ENCODE measurements at regions not wholly inside any gene's neighbourhood (a gene's known extent, or its start where the extent isn't known, plus 50 kb on each side); places are given as distances from the start of the nearest gene placed in this dataset.

GRCh38 chr3:177992993-177993970 lies 543.0 kb upstream of the KCNMB2 start:
- Mint-ChIP-seq H3K27ac (no peak overlapping the region), H3K4me3 (no peak overlapping the region), H3K36me3 (ENCODE audit: low read depth) (no peaks in the 10 kb centered on the region), H3K4me1 (peaks cover 6% of the 10 kb centered on the region), H3K27me3 (ENCODE audit: low read depth, poor library complexity) (peaks cover 4% of the 10 kb centered on the region), H3K9me3 (peaks cover 1% of the 10 kb centered on the region)
- no peak for DNase-seq
- no peak for TF ChIP-seq CTCF (IDR thresholded peaks at IDR 0.05)

DNA sequence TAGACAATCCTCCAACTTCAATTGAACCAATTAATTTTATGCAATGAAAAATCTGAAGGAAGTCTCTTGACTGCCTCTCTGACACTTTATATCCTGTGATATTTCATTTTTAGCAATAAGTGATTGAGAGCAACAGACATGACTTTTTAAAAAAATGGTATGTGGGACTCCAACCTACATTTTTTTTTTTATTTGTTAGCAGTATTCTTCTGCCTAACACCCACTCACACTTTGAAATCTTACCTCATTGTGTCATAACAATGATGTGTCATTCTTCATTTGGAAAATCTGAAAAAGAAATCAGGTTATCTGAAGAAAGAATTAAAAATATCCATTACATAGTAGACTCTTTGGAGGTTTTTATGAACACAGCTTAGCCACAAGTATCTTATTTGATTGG lies 541.3 kb upstream of the KCNMB2 start:
- H3K36me3 Mint-ChIP-seq (ENCODE audit: low read depth) = peaks cover 8% of the 10 kb centered on the region
- DNase-seq = no peak
- TF ChIP-seq CTCF (IDR thresholded peaks at IDR 0.05) = no peak
- H3K9me3 Mint-ChIP-seq = peaks cover 12% of the 10 kb centered on the region
- H3K4me3 Mint-ChIP-seq = no peak overlapping the region
- H3K27me3 Mint-ChIP-seq (ENCODE audit: low read depth, poor library complexity) = peaks cover 4% of the 10 kb centered on the region
- H3K27ac Mint-ChIP-seq = no peak overlapping the region
- H3K4me1 Mint-ChIP-seq = peaks cover 6% of the 10 kb centered on the region

- Mint-ChIP-seq H3K9me3 (peaks cover 17% of the 10 kb centered on the region), H3K27ac (no peak overlapping the region)
These were observed 540.7 kb upstream of the KCNMB2 start for GRCh38 chr3:177995381-177996085.

GRCh38 chr3:178001670-178002101 lies 534.5 kb upstream of the KCNMB2 start:
- Mint-ChIP-seq H3K36me3 (ENCODE audit: low read depth) (peaks cover 18% of the 10 kb centered on the region), H3K4me1 (peaks cover 8% of the 10 kb centered on the region), H3K4me3 (no peak overlapping the region), H3K27ac (no peak overlapping the region), H3K9me3 (peaks cover 32% of the 10 kb centered on the region), H3K27me3 (ENCODE audit: low read depth, poor library complexity) (no peaks in the 10 kb centered on the region)
- TF ChIP-seq CTCF (IDR thresholded peaks at IDR 0.05) = no peak
- no peak for DNase-seq

More at GRCh38 chr3:177995381-177996085, 540.7 kb upstream of the KCNMB2 start:
- no peak for DNase-seq
- peaks cover 4% of the 10 kb centered on the region for H3K27me3 Mint-ChIP-seq (ENCODE audit: low read depth, poor library complexity)
- no peak for TF ChIP-seq CTCF (IDR thresholded peaks at IDR 0.05)
- H3K4me1 Mint-ChIP-seq = peaks cover 6% of the 10 kb centered on the region
- peaks cover 8% of the 10 kb centered on the region for H3K36me3 Mint-ChIP-seq (ENCODE audit: low read depth)
- H3K4me3 Mint-ChIP-seq = no peak overlapping the region

DNA sequence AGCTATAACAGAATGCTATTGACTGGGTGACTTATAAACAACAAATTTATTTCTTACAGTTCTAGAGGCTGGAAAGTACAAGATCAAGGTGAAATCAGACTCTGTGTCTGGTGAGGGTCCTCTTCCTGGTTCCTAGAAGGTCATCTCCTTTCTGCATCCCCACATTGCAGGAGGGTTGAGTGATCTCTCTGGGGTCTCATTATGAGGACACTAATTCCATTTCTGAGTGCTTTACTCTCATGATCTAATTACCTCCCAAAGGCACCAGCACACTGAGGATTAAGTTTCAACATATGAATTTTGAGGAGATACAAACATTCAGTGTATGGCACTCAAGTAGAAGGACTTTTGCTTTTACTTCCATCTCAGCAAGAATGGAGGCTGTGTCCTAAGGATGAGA lies 534.1 kb upstream of the KCNMB2 start:
- Mint-ChIP-seq H3K4me3 (no peak overlapping the region), H3K27me3 (ENCODE audit: low read depth, poor library complexity) (no peaks in the 10 kb centered on the region)

More for the DNA sequence above, 534.1 kb upstream of the KCNMB2 start:
- peaks cover 18% of the 10 kb centered on the region for H3K36me3 Mint-ChIP-seq (ENCODE audit: low read depth)
- H3K4me1 Mint-ChIP-seq = peaks cover 8% of the 10 kb centered on the region
- H3K27ac Mint-ChIP-seq = no peak overlapping the region
- TF ChIP-seq CTCF (IDR thresholded peaks at IDR 0.05) = no peak
- no peak for DNase-seq
- peaks cover 32% of the 10 kb centered on the region for H3K9me3 Mint-ChIP-seq
